Left hindlimb (tissue), 1 donor: ENCODE measurements at regions not wholly inside any gene's neighbourhood (a gene's known extent, or its start where the extent isn't known, plus 50 kb on each side); places are given as distances from the start of the nearest gene placed in this dataset.

Experiments used
- DNase-seq: peaks from one replicate; pipeline ENCODE4 v3.0.0-alpha.2; 2018

DNA sequence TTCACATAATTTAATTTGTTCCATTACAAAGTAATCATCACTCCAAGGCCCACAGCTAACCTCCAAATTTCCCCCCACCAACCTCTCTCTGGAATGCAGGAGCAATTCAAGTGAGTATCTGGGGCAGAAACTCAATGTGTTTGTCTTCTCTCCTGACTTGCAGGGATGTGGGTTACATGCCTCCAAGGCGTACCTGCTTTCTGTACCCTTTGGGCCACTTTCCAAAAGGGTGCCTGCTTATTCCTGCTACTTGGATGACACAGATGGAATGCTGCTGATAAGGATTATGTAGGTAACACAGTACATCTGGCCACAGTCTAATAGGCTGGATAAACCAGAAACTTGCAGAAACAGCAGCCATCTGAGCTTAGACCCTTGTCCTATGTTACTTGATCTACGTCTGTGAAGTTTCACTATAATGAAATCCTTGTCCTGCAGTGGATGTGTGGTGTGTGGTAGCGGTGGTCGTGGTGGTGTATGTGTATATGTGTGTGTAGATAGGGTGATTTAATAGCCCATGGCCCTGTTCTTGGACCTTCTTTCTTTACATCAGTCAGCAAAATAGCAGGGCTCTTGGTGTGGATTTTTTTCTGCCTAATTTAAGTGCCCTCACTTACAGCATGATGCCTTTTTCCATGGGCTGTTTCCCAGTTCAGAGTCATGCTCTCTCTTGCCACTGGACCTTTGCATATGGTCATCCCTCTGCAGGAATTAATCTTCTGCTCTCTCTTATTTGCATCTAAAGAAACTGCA lies 175.9 kb downstream of the ZDHHC21 start:
- no peak for DNase-seq

GRCh38 chr9:14516656-14517055 lies 176.6 kb downstream of the ZDHHC21 start:
- DNase-seq, result no peak

DNA sequence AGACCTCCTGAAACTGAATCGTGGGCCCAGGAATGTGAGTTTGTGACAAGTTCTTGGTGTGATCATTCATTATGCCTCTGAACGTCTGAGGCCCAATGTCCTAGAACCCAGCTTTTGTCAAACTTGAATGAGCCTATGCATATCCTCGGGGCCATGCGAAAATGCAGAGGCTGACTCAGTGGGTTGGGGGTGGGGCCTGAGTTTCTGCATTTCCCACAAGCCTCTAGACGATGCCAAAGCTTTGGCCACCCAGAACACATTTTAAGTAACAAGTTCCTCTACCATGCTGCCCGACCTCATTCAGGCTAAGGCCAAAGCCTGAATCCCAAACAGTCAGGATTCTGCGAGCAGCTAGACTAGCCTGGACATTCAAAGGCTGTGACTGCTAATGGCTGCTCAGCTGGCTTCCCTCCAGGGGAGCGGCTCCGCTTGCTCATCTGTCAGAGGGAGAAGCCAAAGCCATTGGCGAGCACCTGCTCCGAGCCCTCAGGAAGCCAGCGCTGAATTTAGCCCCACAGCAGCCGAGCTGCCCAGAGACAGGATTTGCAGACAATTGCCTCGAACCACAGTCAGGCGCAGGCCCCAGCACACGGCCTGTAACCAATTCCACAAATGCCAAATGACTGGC lies 177.5 kb downstream of the ZDHHC21 start:
- DNase-seq, result peak; percentile 64

- DNase-seq, result no peak
Observed at GRCh38 chr9:14515049-14515448, 178.2 kb downstream of the ZDHHC21 start.

GRCh38 chr9:14512942-14513341 lies 180.3 kb downstream of the ZDHHC21 start:
- DNase-seq, result no peak

- no peak for DNase-seq
Observed at GRCh38 chr9:14511452-14511851, 181.8 kb downstream of the ZDHHC21 start.

- no peak for DNase-seq
Observed at GRCh38 chr9:14508884-14509283, 184.3 kb downstream of the ZDHHC21 start.

- no peak for DNase-seq
Observed at GRCh38 chr9:14501366-14501765, 187.4 kb upstream of the NFIB start.

- no peak for DNase-seq
Observed at GRCh38 chr9:14500705-14501104, 186.8 kb upstream of the NFIB start.

GRCh38 chr9:14499976-14500375 lies 186.0 kb upstream of the NFIB start:
- no peak for DNase-seq

DNA sequence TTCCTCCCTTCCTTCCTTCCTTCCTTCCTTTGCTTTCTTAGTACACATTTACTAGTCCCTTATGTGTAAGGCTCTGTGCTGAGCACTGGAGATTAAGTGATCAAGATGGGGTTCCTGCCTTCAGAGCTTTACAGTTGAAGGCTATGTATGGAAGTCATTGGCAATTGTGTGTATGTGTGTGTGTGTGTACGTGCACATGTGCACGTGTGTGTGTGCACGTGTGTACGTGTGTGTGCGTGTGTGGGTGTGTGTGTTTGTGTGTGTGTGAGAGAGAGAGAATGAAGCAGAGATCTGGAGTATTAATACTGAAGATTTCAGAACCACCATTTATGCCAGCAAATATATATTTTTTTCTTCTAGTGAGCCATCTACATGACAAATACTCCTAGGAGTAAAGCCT lies 184.9 kb upstream of the NFIB start:
- DNase-seq, result no peak

GRCh38 chr9:14497476-14497875 lies 183.5 kb upstream of the NFIB start:
- DNase-seq, result no peak

GRCh38 chr9:14488421-14489190 lies 174.7 kb upstream of the NFIB start:
- no peak for DNase-seq

- no peak for DNase-seq
Observed at GRCh38 chr9:14487547-14488185, 173.7 kb upstream of the NFIB start.

GRCh38 chr9:14485366-14485765 lies 171.4 kb upstream of the NFIB start:
- DNase-seq, result no peak

- DNase-seq, result no peak
Observed at GRCh38 chr9:14482856-14483255, 168.9 kb upstream of the NFIB start.

- DNase-seq, result no peak
Observed at GRCh38 chr9:14480526-14480925, 166.6 kb upstream of the NFIB start.

DNA sequence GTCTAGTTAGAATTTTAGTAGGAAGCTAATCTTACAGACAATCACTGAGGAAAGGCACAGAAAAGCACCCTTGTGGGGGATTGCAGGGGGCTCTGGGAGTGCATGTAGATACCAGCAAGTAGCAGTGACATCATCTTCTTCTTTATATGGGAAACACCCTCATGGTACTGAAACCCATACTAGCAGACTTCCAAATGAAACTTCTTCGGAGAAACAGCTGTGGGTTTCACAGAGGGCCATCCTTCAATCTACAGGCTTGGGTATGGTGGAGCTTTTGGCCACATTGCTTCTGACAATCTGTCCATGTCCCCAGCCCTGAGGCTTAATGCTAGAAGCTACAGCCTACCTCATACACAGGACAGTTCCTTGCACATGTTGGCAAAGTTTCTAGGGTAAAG lies 165.2 kb upstream of the NFIB start:
- no peak for DNase-seq

DNA sequence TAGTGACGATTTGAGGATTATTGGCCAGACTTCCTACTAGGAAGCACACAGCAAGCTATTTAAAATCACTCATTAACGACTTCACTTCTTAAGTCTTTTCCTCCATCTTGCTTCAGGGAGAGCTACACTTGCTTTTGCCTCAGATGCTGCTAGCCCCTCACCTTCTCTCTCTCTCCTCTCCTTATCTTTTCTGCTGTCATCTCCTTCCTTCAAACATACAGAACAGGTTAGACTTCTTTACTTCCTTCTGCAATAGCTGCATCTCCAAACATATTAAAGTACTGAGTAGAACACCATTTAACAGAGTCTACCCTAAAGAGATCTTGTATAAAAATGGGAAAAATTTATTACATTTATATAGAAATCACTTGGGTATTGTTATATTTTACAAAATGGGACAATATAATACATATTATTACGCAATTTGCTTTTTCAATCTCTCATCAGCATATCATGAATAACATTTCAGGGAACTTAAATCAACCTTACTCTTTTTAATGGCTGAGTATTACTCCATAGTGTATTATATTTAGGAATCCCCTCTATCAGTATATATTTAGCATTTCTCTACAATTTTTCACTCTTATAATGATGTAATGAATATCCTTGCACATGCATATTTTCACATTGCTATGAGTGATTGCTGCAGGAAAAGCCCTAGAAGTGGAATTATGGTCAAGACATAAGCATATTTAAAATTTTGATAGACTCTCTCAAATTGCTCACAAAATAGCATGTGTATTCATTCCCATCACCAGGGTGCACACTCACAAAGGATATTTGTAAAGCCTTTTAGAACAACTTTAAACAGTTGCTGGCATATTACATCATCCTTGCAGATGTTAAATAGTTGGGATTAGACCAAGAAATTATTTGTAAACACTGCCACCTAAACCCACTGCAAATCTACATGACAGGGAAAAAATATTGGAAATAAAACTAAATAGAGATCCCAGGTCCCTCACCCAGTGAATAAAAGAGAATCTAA lies 164.5 kb upstream of the NFIB start:
- no peak for DNase-seq

DNA sequence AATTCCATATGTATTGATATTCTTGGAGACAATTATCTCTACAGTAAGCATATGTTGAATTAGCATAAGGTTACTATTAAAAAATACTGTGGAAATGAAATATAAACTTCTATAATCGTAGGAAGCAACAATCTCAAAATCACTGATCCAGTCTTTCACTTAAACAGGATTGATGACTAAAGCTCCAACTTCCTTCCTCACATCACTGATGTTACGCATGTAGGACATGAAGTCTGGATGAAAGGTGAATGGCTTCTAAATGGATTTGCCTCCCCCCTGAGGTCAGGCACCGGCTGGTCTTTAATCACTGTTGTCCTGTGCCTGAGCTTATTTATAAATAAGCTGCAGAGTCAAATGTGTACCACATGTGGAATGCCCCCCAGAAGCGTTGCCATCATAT lies 157.1 kb upstream of the NFIB start:
- no peak for DNase-seq

GRCh38 chr9:14467675-14468374 lies 153.9 kb upstream of the NFIB start:
- no peak for DNase-seq

- no peak for DNase-seq
Observed at GRCh38 chr9:14466828-14467227, 152.9 kb upstream of the NFIB start.
